Naive B cell (primary cell): ENCODE measurements at regions not wholly inside any gene's neighbourhood (a gene's known extent, or its start where the extent isn't known, plus 50 kb on each side); places are given as distances from the start of the nearest gene placed in this dataset.
A peak's percentile ranks its signal among the peaks of the same experiment; 100 is the strongest.

Experiments
- ATAC-seq, 2 donors: fragments of 150-1000 bp; cut with Tn5 transposase; 2 replicates each; pipeline ENCODE4 v1.10.0; 2021; ENCODE audit warnings: low read depth in 2 of 2, mild to moderate bottlenecking in 2 of 2, moderate library complexity in 2 of 2
- DNase-seq: peaks from one replicate; pipeline ENCODE4 v3.0.0; 2022
- H3K27ac Mint-ChIP-seq, 6 donors: one replicate each; pipeline ENCODE4 v1.8.0; 2020 to 2022; ENCODE audit warnings: mild to moderate bottlenecking in 6 of 6, mixed read lengths in 6 of 6, moderate library complexity in 5 of 6, inconsistent platforms in 2 of 6
- H3K27me3 Mint-ChIP-seq, 3 donors: one replicate each; pipeline ENCODE4 v1.8.0; 2021 to 2022; ENCODE audit warnings: mixed read lengths in 3 of 3, mild to moderate bottlenecking in 1 of 3
- H3K36me3 Mint-ChIP-seq, 2 donors: one replicate each; pipeline ENCODE4 v1.8.0; 2020 to 2022; ENCODE audit warnings: mixed read lengths in 2 of 2, inconsistent platforms in 1 of 2, mild to moderate bottlenecking in 1 of 2
- H3K4me1 Mint-ChIP-seq, 3 donors: one replicate each; pipeline ENCODE4 v1.8.0; 2020 to 2022; ENCODE audit warnings: mixed read lengths in 3 of 3, inconsistent platforms in 1 of 3, mild to moderate bottlenecking in 1 of 3, moderate library complexity in 1 of 3
- H3K4me3 Mint-ChIP-seq, 8 donors: one replicate each; pipeline ENCODE4 v1.8.0; 2020 to 2022; ENCODE audit warnings: mild to moderate bottlenecking in 8 of 8, mixed read lengths in 8 of 8, moderate library complexity in 8 of 8, inconsistent platforms in 2 of 8
- H3K9me3 Mint-ChIP-seq, 7 donors: one replicate each; pipeline ENCODE4 v1.8.0; 2020 to 2022; ENCODE audit warnings: mixed read lengths in 7 of 7, mild to moderate bottlenecking in 5 of 7, inconsistent platforms in 2 of 7, moderate library complexity in 1 of 7

- H3K27me3 Mint-ChIP-seq = peaks cover 0 to 16% (median 0%) of the 10 kb centered on the region in 3 donors
- H3K27ac Mint-ChIP-seq = no peak overlapping the region
- ATAC-seq (no peak), DNase-seq (no peak)
- H3K9me3 Mint-ChIP-seq = peaks cover 0 to 3% (median 0%) of the 10 kb centered on the region in 7 donors
- H3K4me3 Mint-ChIP-seq = no peak overlapping the region
- peaks cover 0 to 4% (median 0%) of the 10 kb centered on the region in 3 donors for H3K4me1 Mint-ChIP-seq
- H3K36me3 Mint-ChIP-seq = no peaks in the 10 kb centered on the region
These were observed 68.8 kb upstream of the SLC6A6 start for GRCh38 chr3:14333621-14334020.

- Mint-ChIP-seq H3K4me3 (no peak overlapping the region), H3K27ac (no peak overlapping the region)
These were observed 68.3 kb upstream of the SLC6A6 start for GRCh38 chr3:14334136-14334535.

GRCh38 chr3:14334936-14335335 is 67.5 kb upstream of the SLC6A6 start:
- peaks cover 0 to 27% (median 0%) of the 10 kb centered on the region in 3 donors for H3K27me3 Mint-ChIP-seq
- H3K4me3 Mint-ChIP-seq = no peak overlapping the region
- H3K4me1 Mint-ChIP-seq = no peaks in the 10 kb centered on the region
- ATAC-seq (no peak), DNase-seq (no peak)
- no peak overlapping the region for H3K27ac Mint-ChIP-seq
- no peaks in the 10 kb centered on the region for H3K9me3 Mint-ChIP-seq
- H3K36me3 Mint-ChIP-seq = no peaks in the 10 kb centered on the region

More at GRCh38 chr3:14334136-14334535, 68.3 kb upstream of the SLC6A6 start:
- peaks cover 0 to 4% (median 0%) of the 10 kb centered on the region in 3 donors for H3K4me1 Mint-ChIP-seq
- H3K36me3 Mint-ChIP-seq = no peaks in the 10 kb centered on the region
- DNase-seq (no peak), ATAC-seq (no peak)
- no peaks in the 10 kb centered on the region for H3K9me3 Mint-ChIP-seq
- peaks cover 0 to 19% (median 0%) of the 10 kb centered on the region in 3 donors for H3K27me3 Mint-ChIP-seq

GRCh38 chr3:14335774-14336748 is 66.3 kb upstream of the SLC6A6 start:
- Mint-ChIP-seq H3K27me3 (peaks cover 0 to 28% (median 0%) of the 10 kb centered on the region in 3 donors), H3K4me1 (no peaks in the 10 kb centered on the region), H3K36me3 (no peaks in the 10 kb centered on the region), H3K27ac (peak overlapping the region in 1 of 6 donors; percentile 56), H3K4me3 (no peak overlapping the region), H3K9me3 (no peaks in the 10 kb centered on the region)
- ATAC-seq (no peak), DNase-seq (no peak)

- Mint-ChIP-seq H3K4me1 (no peaks in the 10 kb centered on the region), H3K27me3 (peaks cover 0 to 28% (median 0%) of the 10 kb centered on the region in 3 donors), H3K9me3 (no peaks in the 10 kb centered on the region), H3K36me3 (no peaks in the 10 kb centered on the region), H3K27ac (peak overlapping the region in 1 of 6 donors; percentile 15), H3K4me3 (no peak overlapping the region)
- DNase-seq (no peak), ATAC-seq (no peak)
These were observed 65.4 kb upstream of the SLC6A6 start for GRCh38 chr3:14336749-14337598.

- Mint-ChIP-seq H3K36me3 (no peaks in the 10 kb centered on the region), H3K4me3 (no peak overlapping the region), H3K9me3 (no peaks in the 10 kb centered on the region), H3K27me3 (peaks cover 0 to 34% (median 0%) of the 10 kb centered on the region in 3 donors), H3K27ac (no peak overlapping the region), H3K4me1 (no peaks in the 10 kb centered on the region)
- DNase-seq = no peak
- ATAC-seq = no peak
These were observed 64.6 kb upstream of the SLC6A6 start for GRCh38 chr3:14337828-14338227.

GRCh38 chr3:14338242-14338641 is 64.2 kb upstream of the SLC6A6 start:
- no peaks in the 10 kb centered on the region for H3K36me3 Mint-ChIP-seq
- peak overlapping the region in 1 of 6 donors; percentile 62 for H3K27ac Mint-ChIP-seq
- no peaks in the 10 kb centered on the region for H3K4me1 Mint-ChIP-seq
- no peak for ATAC-seq
- DNase-seq = no peak
- no peak overlapping the region for H3K4me3 Mint-ChIP-seq
- H3K9me3 Mint-ChIP-seq = no peaks in the 10 kb centered on the region
- peaks cover 0 to 34% (median 1%) of the 10 kb centered on the region in 3 donors for H3K27me3 Mint-ChIP-seq

GRCh38 chr3:14338898-14339458 is 63.4 kb upstream of the SLC6A6 start:
- H3K4me3 Mint-ChIP-seq = no peak overlapping the region
- no peaks in the 10 kb centered on the region for H3K9me3 Mint-ChIP-seq
- ATAC-seq = no peak
- H3K27me3 Mint-ChIP-seq = peaks cover 0 to 40% (median 8%) of the 10 kb centered on the region in 3 donors
- H3K27ac Mint-ChIP-seq = no peak overlapping the region
- no peak for DNase-seq
- H3K36me3 Mint-ChIP-seq = no peaks in the 10 kb centered on the region
- no peaks in the 10 kb centered on the region for H3K4me1 Mint-ChIP-seq

GRCh38 chr3:14340960-14341708 is 61.3 kb upstream of the SLC6A6 start:
- H3K36me3 Mint-ChIP-seq = no peaks in the 10 kb centered on the region
- no peak overlapping the region for H3K27ac Mint-ChIP-seq

GRCh38 chr3:14343338-14344112 is 58.9 kb upstream of the SLC6A6 start:
- no peaks in the 10 kb centered on the region for H3K36me3 Mint-ChIP-seq
- DNase-seq (no peak), ATAC-seq (no peak)
- H3K27ac Mint-ChIP-seq = no peak overlapping the region
- H3K27me3 Mint-ChIP-seq = peaks cover 0 to 44% (median 21%) of the 10 kb centered on the region in 3 donors
- H3K9me3 Mint-ChIP-seq = no peaks in the 10 kb centered on the region
- H3K4me3 Mint-ChIP-seq = no peak overlapping the region
- no peaks in the 10 kb centered on the region for H3K4me1 Mint-ChIP-seq

More at GRCh38 chr3:14340960-14341708, 61.3 kb upstream of the SLC6A6 start:
- DNase-seq (no peak), ATAC-seq (no peak)
- peaks cover 0 to 51% (median 17%) of the 10 kb centered on the region in 3 donors for H3K27me3 Mint-ChIP-seq
- no peaks in the 10 kb centered on the region for H3K4me1 Mint-ChIP-seq
- H3K4me3 Mint-ChIP-seq = no peak overlapping the region
- H3K9me3 Mint-ChIP-seq = no peaks in the 10 kb centered on the region

- Mint-ChIP-seq H3K27me3 (peaks cover 0 to 45% (median 25%) of the 10 kb centered on the region in 3 donors), H3K9me3 (no peaks in the 10 kb centered on the region), H3K36me3 (no peaks in the 10 kb centered on the region), H3K4me3 (no peak overlapping the region), H3K27ac (peak overlapping the region in 2 of 6 donors; percentile 67 to 90), H3K4me1 (no peaks in the 10 kb centered on the region)
- no peak for DNase-seq
- no peak for ATAC-seq
These were observed 58.1 kb upstream of the SLC6A6 start for GRCh38 chr3:14344351-14344750.

GRCh38 chr3:14345496-14346150 is 56.8 kb upstream of the SLC6A6 start:
- H3K27ac Mint-ChIP-seq = no peak overlapping the region
- ATAC-seq = no peak
- no peaks in the 10 kb centered on the region for H3K4me1 Mint-ChIP-seq
- DNase-seq = no peak
- no peak overlapping the region for H3K4me3 Mint-ChIP-seq
- H3K9me3 Mint-ChIP-seq = no peaks in the 10 kb centered on the region
- peaks cover 0 to 41% (median 25%) of the 10 kb centered on the region in 3 donors for H3K27me3 Mint-ChIP-seq
- no peaks in the 10 kb centered on the region for H3K36me3 Mint-ChIP-seq
